Suprapubic skin (tissue), 3 donors: ENCODE measurements at regions not wholly inside any gene's neighbourhood (a gene's known extent, or its start where the extent isn't known, plus 50 kb on each side); places are given as distances from the start of the nearest gene placed in this dataset.

Source experiments
- POLR2A ChIP-seq, 2 donors: fragments of 450-650 bp; IDR thresholded peaks; one replicate each; pipeline ENCODE4 v1.6.1; 2017; ENCODE audit warnings: antibody characterized with exemption in 2 of 2, mild to moderate bottlenecking in 2 of 2, moderate library complexity in 2 of 2
- TF ChIP-seq, protein P1 (sequence below), 2 donors: fragments of 200-600 bp in 1 of 2; fragments of 450-650 bp in 1 of 2; sonication (generic) in 1 of 2; IDR thresholded peaks; one replicate each; pipeline ENCODE4 v1.5.1; 2016 to 2019; ENCODE audit warnings: antibody characterized with exemption in 2 of 2, mild to moderate bottlenecking in 1 of 2, moderate library complexity in 1 of 2

DNA sequence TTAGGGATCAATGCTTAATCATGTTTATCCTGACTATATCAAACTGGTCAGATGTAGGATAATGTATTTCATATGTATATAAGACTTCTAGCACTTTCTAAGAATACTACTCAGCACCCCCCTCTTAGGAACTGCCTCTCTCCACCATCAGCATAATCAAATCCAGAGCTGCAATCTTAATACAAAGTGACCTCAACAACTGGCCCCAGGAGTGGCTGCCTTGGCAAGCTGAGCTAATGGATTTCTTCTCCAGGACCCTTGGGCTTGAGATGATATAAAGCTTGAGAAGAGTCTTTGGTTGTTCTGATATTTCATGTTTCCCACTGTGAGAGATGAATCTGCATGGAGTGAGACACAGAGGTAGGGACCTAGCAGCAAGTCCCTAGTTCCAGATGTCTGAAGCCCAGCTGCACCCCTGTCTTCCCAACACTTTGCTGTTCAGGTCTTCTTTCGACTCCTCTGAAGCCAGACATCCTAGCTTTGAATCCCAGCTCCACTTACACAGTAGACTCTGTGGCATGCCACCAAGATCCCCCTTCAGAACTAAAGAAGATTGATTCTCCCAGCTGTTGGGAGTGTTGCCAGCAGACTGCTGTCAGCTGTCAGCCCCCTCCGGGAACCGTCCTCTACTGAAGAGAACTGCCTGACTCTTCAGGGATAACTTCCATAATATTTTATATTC is 309.3 kb upstream of the UBE2E2 start:
- TF ChIP-seq, protein P1, sequence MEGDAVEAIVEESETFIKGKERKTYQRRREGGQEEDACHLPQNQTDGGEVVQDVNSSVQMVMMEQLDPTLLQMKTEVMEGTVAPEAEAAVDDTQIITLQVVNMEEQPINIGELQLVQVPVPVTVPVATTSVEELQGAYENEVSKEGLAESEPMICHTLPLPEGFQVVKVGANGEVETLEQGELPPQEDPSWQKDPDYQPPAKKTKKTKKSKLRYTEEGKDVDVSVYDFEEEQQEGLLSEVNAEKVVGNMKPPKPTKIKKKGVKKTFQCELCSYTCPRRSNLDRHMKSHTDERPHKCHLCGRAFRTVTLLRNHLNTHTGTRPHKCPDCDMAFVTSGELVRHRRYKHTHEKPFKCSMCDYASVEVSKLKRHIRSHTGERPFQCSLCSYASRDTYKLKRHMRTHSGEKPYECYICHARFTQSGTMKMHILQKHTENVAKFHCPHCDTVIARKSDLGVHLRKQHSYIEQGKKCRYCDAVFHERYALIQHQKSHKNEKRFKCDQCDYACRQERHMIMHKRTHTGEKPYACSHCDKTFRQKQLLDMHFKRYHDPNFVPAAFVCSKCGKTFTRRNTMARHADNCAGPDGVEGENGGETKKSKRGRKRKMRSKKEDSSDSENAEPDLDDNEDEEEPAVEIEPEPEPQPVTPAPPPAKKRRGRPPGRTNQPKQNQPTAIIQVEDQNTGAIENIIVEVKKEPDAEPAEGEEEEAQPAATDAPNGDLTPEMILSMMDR (IDR thresholded peaks at IDR 0.05), result no peak
- no peak for TF ChIP-seq POLR2A (IDR thresholded peaks at IDR 0.05)
